Liver (tissue), 8 donors: ENCODE measurements at regions not wholly inside any gene's neighbourhood (a gene's known extent, or its start where the extent isn't known, plus 50 kb on each side); places are given as distances from the start of the nearest gene placed in this dataset.

Experiments
- DNase-seq: peaks from one replicate; pipeline ENCODE4 v3.0.0-alpha.2; 2017; ENCODE audit warnings: low spot score
- H3K27ac ChIP-seq, 2 donors: one replicate each; pipeline ENCODE4 v1.7.0; 2013; ENCODE audit warnings: inconsistent platforms in 2 of 2, low read length in 2 of 2, control low read depth in 1 of 2, low read depth in 1 of 2, mild to moderate bottlenecking in 1 of 2
- H3K27me3 ChIP-seq, 4 donors: one replicate each; pipeline versions ENCODE4 v1.6.1 to v1.7.0; 2013; ENCODE audit warnings: low read length in 3 of 4, inconsistent platforms in 1 of 4, mild to moderate bottlenecking in 1 of 4, moderate library complexity in 1 of 4; ENCODE audit not compliant: control insufficient read depth in 4 of 4, insufficient read depth in 4 of 4
- H3K36me3 ChIP-seq, 4 donors: one replicate each; pipeline versions ENCODE4 v1.6.1 to v1.7.0; 2013; ENCODE audit warnings: low read length in 3 of 4, mild to moderate bottlenecking in 3 of 4, low read depth in 1 of 4, moderate library complexity in 1 of 4; ENCODE audit not compliant: control insufficient read depth in 4 of 4, insufficient read depth in 3 of 4
- H3K4me1 ChIP-seq, 4 donors: one replicate each; pipeline versions ENCODE4 v1.6.1 to v1.7.0; 2013; ENCODE audit warnings: low read length in 3 of 4, mild to moderate bottlenecking in 3 of 4, moderate library complexity in 1 of 4; ENCODE audit not compliant: control insufficient read depth in 4 of 4, insufficient read depth in 4 of 4
- H3K4me3 ChIP-seq, 3 donors: one replicate each; pipeline versions ENCODE4 v1.6.1 to v1.7.0; 2013; ENCODE audit warnings: low read length in 3 of 3, control low read depth in 1 of 3, low read depth in 1 of 3, mild to moderate bottlenecking in 1 of 3
- H3K9ac ChIP-seq, 2 donors: one replicate each; pipeline ENCODE4 v1.7.0; 2013; ENCODE audit warnings: low read length in 2 of 2, mild to moderate bottlenecking in 2 of 2, moderate library complexity in 2 of 2, control low read depth in 1 of 2, low read depth in 1 of 2
- H3K9me3 ChIP-seq, 4 donors: one replicate each; pipeline versions ENCODE4 v1.6.1 to v1.7.0; 2013; ENCODE audit warnings: low read length in 3 of 4; ENCODE audit not compliant: control insufficient read depth in 4 of 4
- CTCF ChIP-seq: fragments of 150-350 bp; IDR thresholded peaks from 2 replicates; pipeline ENCODE4 v1.5.1; 2017; ENCODE audit warnings: improper control_type of control experiment, low read depth, low read length; ENCODE audit not compliant: missing input control
- FOXA2 ChIP-seq: IDR thresholded peaks from 2 replicates; pipeline ENCODE4 v1.6.1; 2016; ENCODE audit warnings: antibody characterized with exemption
- HNF4A ChIP-seq, 2 donors: conservative IDR thresholded peaks; 2 replicates each; pipeline ENCODE4 v1.6.1; 2016; ENCODE audit warnings: antibody characterized with exemption in 2 of 2, mild to moderate bottlenecking in 2 of 2
- HNF4G ChIP-seq: IDR thresholded peaks from 2 replicates; pipeline ENCODE4 v1.6.1; 2016; ENCODE audit warnings: antibody characterized with exemption
- JUND ChIP-seq, 2 donors: IDR thresholded peaks; 2 replicates each; pipeline ENCODE4 v1.6.1; 2016; ENCODE audit warnings: antibody characterized with exemption in 2 of 2
- MAX ChIP-seq: IDR thresholded peaks from 2 replicates; pipeline ENCODE4 v1.6.1; 2016; ENCODE audit warnings: antibody characterized with exemption
- NR2F2 ChIP-seq: IDR thresholded peaks from 2 replicates; pipeline ENCODE4 v1.6.1; 2016; ENCODE audit warnings: antibody characterized with exemption
- REST ChIP-seq: IDR thresholded peaks from 2 replicates; pipeline ENCODE4 v1.6.1; 2016; ENCODE audit warnings: antibody characterized with exemption, mild to moderate bottlenecking
- RXRA ChIP-seq, 2 donors: IDR thresholded peaks; 2 replicates each; pipeline ENCODE4 v1.6.1; 2017 to 2018; ENCODE audit warnings: antibody characterized with exemption in 2 of 2, mild to moderate bottlenecking in 1 of 2
- SP1 ChIP-seq: IDR thresholded peaks from 2 replicates; pipeline ENCODE4 v1.6.1; 2018; ENCODE audit warnings: antibody characterized with exemption, mild to moderate bottlenecking
- YY1 ChIP-seq: IDR thresholded peaks from 2 replicates; pipeline ENCODE4 v1.6.1; 2016; ENCODE audit warnings: antibody characterized with exemption, mild to moderate bottlenecking
- ZBTB33 ChIP-seq: IDR thresholded peaks from 2 replicates; pipeline ENCODE4 v1.6.1; 2016; ENCODE audit warnings: antibody characterized with exemption
- WGBS: extraction: QIAGEN DNeasy Blood & Tissue Kit; methylation state at CpG from one replicate; pipeline ENCODE4 v1.1.7; 2013; 5-methylcytosine and 5-hydroxymethylcytosine counted together
- donor health status: healthy.
- donor health status: healthy.
- donor health status: healthy.
- donor health status: healthy.
- donor health status: healthy.

GRCh38 chrY:7977301-7977700 lies 1065.7 kb upstream of the AMELY start:
- H3K36me3 ChIP-seq = no peaks in the 10 kb centered on the region
- DNase-seq = no peak
- no peak overlapping the region for H3K4me3 ChIP-seq
- no peaks in the 10 kb centered on the region for H3K4me1 ChIP-seq
- H3K27me3 ChIP-seq = no peaks in the 10 kb centered on the region
- H3K9me3 ChIP-seq = no peaks in the 10 kb centered on the region
- no peak overlapping the region for H3K27ac ChIP-seq
- TF ChIP-seq ZBTB33 (no peak), FOXA2 (no peak)
- H3K9ac ChIP-seq = no peak overlapping the region
- WGBS = 76% methylated on average over 1 of the region's 1 CpG

- Histone ChIP-seq H3K27ac (no peak overlapping the region), H3K4me3 (no peak overlapping the region), H3K9me3 (no peaks in the 10 kb centered on the region), H3K36me3 (no peaks in the 10 kb centered on the region), H3K9ac (no peak overlapping the region), H3K27me3 (no peaks in the 10 kb centered on the region), H3K4me1 (peaks cover 0 to 2% (median 0%) of the 10 kb centered on the region in 4 donors)
- no peak for DNase-seq
- TF ChIP-seq REST (no peak), RXRA (IDR thresholded peaks at IDR 0.05) (peak in 1 of 2 donors; percentile 11)
- 64% methylated on average over 2 of the region's 2 CpGs for WGBS
Observed at GRCh38 chrY:7968293-7968692, 1056.7 kb upstream of the AMELY start.

GRCh38 chrY:7966916-7967315 lies 1055.4 kb upstream of the AMELY start:
- TF ChIP-seq JUND (IDR thresholded peaks at IDR 0.05) (no peak), HNF4G (no peak), FOXA2 (no peak), SP1 (no peak), NR2F2 (no peak), YY1 (no peak), RXRA (IDR thresholded peaks at IDR 0.05) (no peak), CTCF (no peak), HNF4A (conservative IDR thresholded peaks at IDR 0.05) (no peak), ZBTB33 (no peak), MAX (no peak), REST (no peak)
- no peak overlapping the region for H3K27ac ChIP-seq
- 88% methylated on average over 2 of the region's 2 CpGs for WGBS
- H3K36me3 ChIP-seq = no peaks in the 10 kb centered on the region
- H3K9me3 ChIP-seq = no peaks in the 10 kb centered on the region
- H3K27me3 ChIP-seq = no peaks in the 10 kb centered on the region
- H3K4me1 ChIP-seq = peaks cover 0 to 2% (median 0%) of the 10 kb centered on the region in 4 donors
- DNase-seq = no peak
- no peak overlapping the region for H3K4me3 ChIP-seq
- H3K9ac ChIP-seq = no peak overlapping the region
